B cell (primary cell): ENCODE measurements at regions not wholly inside any gene's neighbourhood (a gene's known extent, or its start where the extent isn't known, plus 50 kb on each side); places are given as distances from the start of the nearest gene placed in this dataset.

ENCODE experiments used
- EZH2 ChIP-seq: IDR thresholded peaks from 2 replicates; pipeline ENCODE4 v1.6.1; 2012; ENCODE audit warnings: borderline replicate concordance, low read depth, mild to moderate bottlenecking, moderate library complexity, low read length; ENCODE audit not compliant: insufficient read depth, poor library complexity, severe bottlenecking
- TF ChIP-seq, protein P1 (sequence below): fragments of 200-600 bp; IDR thresholded peaks from one replicate; pipeline ENCODE4 v1.8.0; 2022; ENCODE audit warnings: antibody characterized with exemption, mild to moderate bottlenecking

DNA sequence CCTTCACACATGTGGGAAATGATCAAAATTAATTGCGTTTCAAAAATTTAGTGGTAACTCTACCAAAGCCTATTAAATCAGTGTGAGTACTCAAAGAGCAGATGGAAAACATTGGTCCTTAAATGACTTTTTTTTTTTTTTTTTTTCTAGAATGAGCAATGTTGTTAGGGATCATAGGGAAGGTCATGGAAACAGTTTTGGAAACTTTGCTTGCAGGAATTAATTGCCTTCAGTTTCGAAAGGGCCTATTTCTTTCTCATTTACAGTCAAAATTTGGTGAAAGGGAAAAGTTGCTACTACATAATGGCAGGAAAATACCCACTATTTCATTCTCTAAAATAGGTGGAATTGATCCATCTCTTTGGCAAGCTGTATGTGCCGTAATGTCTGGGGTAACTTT, 160.9 kb downstream of the RTL9 start:
- TF ChIP-seq, protein P1, sequence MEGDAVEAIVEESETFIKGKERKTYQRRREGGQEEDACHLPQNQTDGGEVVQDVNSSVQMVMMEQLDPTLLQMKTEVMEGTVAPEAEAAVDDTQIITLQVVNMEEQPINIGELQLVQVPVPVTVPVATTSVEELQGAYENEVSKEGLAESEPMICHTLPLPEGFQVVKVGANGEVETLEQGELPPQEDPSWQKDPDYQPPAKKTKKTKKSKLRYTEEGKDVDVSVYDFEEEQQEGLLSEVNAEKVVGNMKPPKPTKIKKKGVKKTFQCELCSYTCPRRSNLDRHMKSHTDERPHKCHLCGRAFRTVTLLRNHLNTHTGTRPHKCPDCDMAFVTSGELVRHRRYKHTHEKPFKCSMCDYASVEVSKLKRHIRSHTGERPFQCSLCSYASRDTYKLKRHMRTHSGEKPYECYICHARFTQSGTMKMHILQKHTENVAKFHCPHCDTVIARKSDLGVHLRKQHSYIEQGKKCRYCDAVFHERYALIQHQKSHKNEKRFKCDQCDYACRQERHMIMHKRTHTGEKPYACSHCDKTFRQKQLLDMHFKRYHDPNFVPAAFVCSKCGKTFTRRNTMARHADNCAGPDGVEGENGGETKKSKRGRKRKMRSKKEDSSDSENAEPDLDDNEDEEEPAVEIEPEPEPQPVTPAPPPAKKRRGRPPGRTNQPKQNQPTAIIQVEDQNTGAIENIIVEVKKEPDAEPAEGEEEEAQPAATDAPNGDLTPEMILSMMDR = no peak
- TF ChIP-seq EZH2 = no peak
